22Rv1 (cell line): ENCODE measurements at regions not wholly inside any gene's neighbourhood (a gene's known extent, or its start where the extent isn't known, plus 50 kb on each side); places are given as distances from the start of the nearest gene placed in this dataset.
"Not testable (repeated sequence)": the region's sequence is repeated elsewhere in the genome, so short reads cannot be mapped to it uniquely, and the experiment has no call there.

Source experiments
- H3K27ac ChIP-seq: fragments of 450-650 bp; 2 replicates; pipeline ENCODE4 v1.5.1; 2017
- ZFX ChIP-seq: fragments of 450-650 bp; IDR thresholded peaks from 2 replicates; pipeline ENCODE4 v1.6.1; 2017; ENCODE audit warnings: antibody characterized with exemption, borderline replicate concordance
- TF ChIP-seq, protein P1 (sequence below): fragments of 450-650 bp; IDR thresholded peaks from 2 replicates; pipeline ENCODE4 v1.5.1; 2017; ENCODE audit warnings: mild to moderate bottlenecking

DNA sequence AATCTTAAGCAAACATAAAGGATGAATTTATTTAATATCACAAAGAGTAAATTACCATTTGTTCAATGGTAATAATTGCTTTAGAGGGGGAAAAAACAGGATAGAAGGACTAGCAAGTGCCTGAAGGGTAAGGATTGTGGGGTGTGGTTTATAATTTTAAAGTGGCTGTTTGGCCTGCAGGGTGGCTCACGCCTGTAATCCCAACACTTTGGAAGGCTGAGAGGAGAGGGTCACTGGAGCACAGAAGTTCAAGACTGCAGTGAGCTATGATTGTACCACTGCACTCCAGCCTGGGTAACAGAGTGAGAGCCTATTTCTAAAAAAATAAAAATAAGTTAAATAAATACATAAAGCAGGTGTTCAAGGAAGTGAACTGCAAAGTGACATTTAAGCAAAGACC is 199.9 kb upstream of the AHR start:
- no peak overlapping the region for H3K27ac ChIP-seq
- TF ChIP-seq, protein P1, sequence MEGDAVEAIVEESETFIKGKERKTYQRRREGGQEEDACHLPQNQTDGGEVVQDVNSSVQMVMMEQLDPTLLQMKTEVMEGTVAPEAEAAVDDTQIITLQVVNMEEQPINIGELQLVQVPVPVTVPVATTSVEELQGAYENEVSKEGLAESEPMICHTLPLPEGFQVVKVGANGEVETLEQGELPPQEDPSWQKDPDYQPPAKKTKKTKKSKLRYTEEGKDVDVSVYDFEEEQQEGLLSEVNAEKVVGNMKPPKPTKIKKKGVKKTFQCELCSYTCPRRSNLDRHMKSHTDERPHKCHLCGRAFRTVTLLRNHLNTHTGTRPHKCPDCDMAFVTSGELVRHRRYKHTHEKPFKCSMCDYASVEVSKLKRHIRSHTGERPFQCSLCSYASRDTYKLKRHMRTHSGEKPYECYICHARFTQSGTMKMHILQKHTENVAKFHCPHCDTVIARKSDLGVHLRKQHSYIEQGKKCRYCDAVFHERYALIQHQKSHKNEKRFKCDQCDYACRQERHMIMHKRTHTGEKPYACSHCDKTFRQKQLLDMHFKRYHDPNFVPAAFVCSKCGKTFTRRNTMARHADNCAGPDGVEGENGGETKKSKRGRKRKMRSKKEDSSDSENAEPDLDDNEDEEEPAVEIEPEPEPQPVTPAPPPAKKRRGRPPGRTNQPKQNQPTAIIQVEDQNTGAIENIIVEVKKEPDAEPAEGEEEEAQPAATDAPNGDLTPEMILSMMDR = no peak
- TF ChIP-seq ZFX = no peak

DNA sequence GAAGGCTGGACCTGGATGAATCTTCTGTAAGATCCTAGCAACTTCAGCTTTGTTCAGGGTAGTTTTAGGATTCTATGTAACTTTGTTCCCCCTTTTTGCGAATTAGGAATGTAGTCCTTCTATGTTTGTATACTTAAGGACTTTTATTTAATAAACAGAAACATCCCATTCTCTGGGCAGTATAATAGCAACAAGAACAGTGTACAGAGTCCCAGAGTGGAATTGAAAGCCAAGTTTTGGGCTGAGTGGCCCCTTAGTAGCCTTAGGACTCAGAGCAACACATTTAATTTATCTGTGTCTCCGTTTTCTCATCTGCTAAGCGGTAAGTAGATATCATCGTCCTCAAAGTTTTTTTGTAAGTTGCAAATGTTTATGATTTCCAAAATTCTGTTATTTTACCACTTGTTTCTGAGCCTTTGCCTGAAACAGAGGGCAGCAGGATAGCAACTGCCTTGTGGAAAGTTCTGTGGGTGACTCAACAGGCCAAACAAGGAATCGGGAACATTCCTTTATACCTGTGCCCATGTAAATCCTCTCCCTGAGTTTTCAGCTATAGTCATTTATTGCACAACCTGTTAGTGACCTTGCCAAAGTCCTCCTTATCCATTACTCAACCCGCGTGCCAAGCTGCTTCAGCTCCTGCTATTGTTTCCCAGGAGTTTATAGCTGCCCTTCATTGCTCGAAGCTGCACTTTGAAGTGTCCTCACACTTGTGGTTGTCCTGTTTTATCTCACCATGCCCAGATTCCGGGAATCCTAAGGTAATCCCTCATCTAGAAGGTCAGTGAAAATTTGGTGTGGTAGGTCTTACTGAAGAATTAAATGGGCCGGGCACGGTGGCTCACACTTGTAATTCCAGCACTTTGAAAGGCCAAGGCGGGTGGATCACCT is 199.1 kb upstream of the AHR start:
- TF ChIP-seq ZFX = no peak
- TF ChIP-seq, protein P1 = no peak
- H3K27ac ChIP-seq = no peak overlapping the region

DNA sequence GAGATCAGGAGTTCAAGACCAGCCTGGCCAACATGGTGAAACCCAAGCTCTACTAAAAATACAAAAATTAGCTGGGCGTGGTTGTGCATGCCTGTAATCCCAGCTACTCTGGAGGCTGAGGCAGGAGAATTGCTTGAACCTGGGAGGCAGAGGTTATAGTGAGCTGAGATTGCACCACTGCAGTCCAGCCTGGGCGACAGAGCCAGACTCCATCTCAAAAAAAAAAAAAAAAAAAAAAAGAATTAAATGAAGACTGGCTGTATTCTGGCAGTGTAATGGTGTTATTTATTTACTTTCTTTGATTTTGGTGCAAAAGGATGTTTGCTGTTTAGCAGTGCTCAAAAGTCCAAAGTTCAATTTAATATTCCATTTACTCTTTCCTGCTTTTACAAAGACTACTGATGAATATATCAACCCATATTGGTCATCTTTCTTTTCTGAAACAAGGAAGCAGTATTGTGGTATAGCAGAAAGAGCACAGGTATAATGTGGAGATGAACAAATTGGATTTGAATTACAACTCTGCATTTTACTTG is 198.4 kb upstream of the AHR start:
- H3K27ac ChIP-seq = not testable (repeated sequence)

DNA sequence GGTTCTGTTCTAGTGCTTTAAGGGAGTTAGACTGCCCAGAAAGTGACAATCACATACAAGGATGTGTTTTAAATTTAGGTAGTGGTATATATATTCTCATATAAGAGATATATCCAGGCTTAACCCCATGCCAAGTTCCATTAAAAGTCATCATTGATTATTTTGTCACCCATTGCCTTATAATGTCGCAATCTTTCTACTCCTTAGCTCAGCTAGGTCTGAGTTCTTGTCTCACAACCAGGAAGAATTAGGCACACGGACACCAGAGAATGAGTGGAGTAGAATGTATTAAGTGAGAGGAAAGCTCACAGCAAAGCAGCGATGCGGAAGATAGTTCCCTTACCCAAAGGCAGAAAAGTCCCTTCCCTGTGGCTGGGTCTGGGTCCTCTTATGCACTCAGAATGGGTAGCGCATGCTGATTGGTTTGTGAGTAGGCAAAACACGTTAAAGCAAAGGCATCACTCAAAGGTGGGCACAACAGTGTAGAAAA is 197.2 kb upstream of the AHR start:
- H3K27ac ChIP-seq = no peak overlapping the region
- no peak for TF ChIP-seq ZFX
- TF ChIP-seq, protein P1 = no peak

DNA sequence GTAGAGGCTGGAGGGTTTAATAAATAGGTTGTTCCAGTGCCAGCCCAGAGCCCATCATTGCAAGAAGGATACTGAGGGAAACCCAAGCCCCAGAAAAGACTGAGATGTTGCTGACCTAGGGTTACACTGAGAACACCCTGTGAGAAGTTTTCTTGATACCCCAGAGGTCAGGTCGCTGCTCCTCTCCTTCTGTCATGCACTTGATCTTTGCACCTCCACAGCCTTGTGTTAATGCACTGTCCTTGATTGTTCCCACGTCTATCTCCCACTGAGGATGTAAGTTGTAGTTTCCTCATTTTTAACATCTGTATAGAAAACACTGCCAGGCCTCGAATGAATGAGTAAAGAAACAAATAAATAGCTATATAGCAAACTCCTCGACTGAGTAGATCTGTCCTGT is 195.3 kb upstream of the AHR start:
- TF ChIP-seq, protein P1 = no peak
- TF ChIP-seq ZFX = no peak
- H3K27ac ChIP-seq = no peak overlapping the region

DNA sequence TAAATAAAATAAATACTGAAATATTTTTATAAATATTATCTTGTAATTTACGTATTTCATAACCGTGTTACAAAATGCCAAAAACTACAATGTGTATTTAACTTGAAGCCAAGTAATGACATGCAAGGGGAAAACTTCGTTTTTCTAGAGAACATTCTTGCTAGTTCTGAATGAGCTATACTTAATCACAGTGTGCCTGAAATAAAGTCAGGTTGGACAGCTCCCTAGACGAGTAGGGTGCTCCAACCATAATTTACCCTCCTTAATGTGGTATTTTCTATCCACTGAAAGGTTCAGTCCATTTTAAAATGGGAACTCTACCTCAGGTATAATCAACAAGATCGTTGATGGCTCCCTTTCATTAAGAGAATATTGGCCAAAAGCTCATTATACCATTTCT is 194.5 kb upstream of the AHR start:
- H3K27ac ChIP-seq = no peak overlapping the region
- TF ChIP-seq ZFX = no peak
- TF ChIP-seq, protein P1 = no peak

DNA sequence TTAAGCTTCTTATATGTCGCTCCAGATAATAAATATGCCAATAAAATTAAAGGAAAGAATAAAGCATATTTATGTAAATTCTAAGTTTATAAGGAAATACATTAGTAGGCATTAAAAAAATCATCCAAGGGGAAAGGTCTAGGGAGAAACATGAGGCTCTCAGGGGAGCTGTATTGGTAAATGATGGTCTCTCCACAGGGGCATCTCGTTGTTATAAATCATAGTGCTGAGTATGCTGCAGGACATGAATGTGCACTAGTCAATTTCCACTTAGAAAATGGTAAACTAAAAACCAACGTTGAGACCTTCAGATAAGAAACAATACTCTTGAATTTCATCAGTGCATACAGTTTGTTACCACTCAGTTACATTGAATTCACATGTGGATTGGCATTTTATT is 194.0 kb upstream of the AHR start:
- no peak for TF ChIP-seq ZFX
- TF ChIP-seq, protein P1 = no peak

More for the DNA sequence above, 194.0 kb upstream of the AHR start:
- no peak overlapping the region for H3K27ac ChIP-seq
